ENCODE measurements at regions not wholly inside any gene's neighbourhood (a gene's known extent, or its start where the extent isn't known, plus 50 kb on each side); places are given as distances from the start of the nearest gene placed in this dataset.

- intact Hi-C loops (cut with DNase I, micrococcal nuclease): no loop called here
- H3K36me3 ChIP-seq (ENCODE audit: insufficient read depth, low read length): no peaks in the 10 kb centered on the region
- TF ChIP-seq CTCF (IDR thresholded peaks at IDR 0.05): no peak
- H3K4me1 ChIP-seq (ENCODE audit: insufficient read depth, low read length): no peaks in the 10 kb centered on the region
- H3K27me3 Mint-ChIP-seq: no peaks in the 10 kb centered on the region
- H3K9me3 ChIP-seq (ENCODE audit: control insufficient read depth in 1 of 2, insufficient read depth in 1 of 2, low read length in 2 of 2): peaks cover 0 to 9% of the 10 kb centered on the region in 2 experiments
- no peak for DNase-seq
- H3K4me3 ChIP-seq (ENCODE audit: low read length): no peak overlapping the region
- H3K27ac Mint-ChIP-seq: no peak overlapping the region
- H3K36me3 Mint-ChIP-seq (ENCODE audit: low read depth): no peaks in the 10 kb centered on the region
- ATAC-seq (ENCODE audit: poor library complexity): no peak
- ChIA-PET POLR2A (no interaction called here), CTCF (no interaction called here)
- H3K9me3 Mint-ChIP-seq: peaks cover 5% of the 10 kb centered on the region
- H3K4me1 Mint-ChIP-seq (ENCODE audit: low read depth): no peaks in the 10 kb centered on the region
- H3K27me3 ChIP-seq (ENCODE audit: control insufficient read depth in 1 of 2, insufficient read depth in 2 of 2, low read length in 2 of 2): no peaks in the 10 kb centered on the region
- H3K4me3 Mint-ChIP-seq: no peak overlapping the region
- no peak overlapping the region for H3K27ac ChIP-seq (ENCODE audit: low read depth in 1 of 2, low read length in 2 of 2)
Observed at GRCh38 chr12:22935501-22935900, 310.5 kb downstream of the ETNK1 start.

- H3K27ac ChIP-seq (ENCODE audit: low read depth in 1 of 2, low read length in 2 of 2): no peak overlapping the region
- no peak overlapping the region for H3K4me3 Mint-ChIP-seq
- ATAC-seq (ENCODE audit: poor library complexity): no peak
- H3K4me1 ChIP-seq (ENCODE audit: insufficient read depth, low read length): no peaks in the 10 kb centered on the region
- H3K27ac Mint-ChIP-seq: no peak overlapping the region
- H3K9me3 ChIP-seq (ENCODE audit: control insufficient read depth in 1 of 2, insufficient read depth in 1 of 2, low read length in 2 of 2): peaks cover 0 to 17% of the 10 kb centered on the region in 2 experiments
- H3K27me3 ChIP-seq (ENCODE audit: control insufficient read depth in 1 of 2, insufficient read depth in 2 of 2, low read length in 2 of 2): no peaks in the 10 kb centered on the region
- ChIA-PET POLR2A (no interaction called here), CTCF (no interaction called here)
- no peaks in the 10 kb centered on the region for H3K4me1 Mint-ChIP-seq (ENCODE audit: low read depth)
- peaks cover 7% of the 10 kb centered on the region for H3K9me3 Mint-ChIP-seq
- H3K4me3 ChIP-seq (ENCODE audit: low read length): no peak overlapping the region
- H3K36me3 Mint-ChIP-seq (ENCODE audit: low read depth): no peaks in the 10 kb centered on the region
- intact Hi-C loops (cut with DNase I, micrococcal nuclease): no loop called here
- no peaks in the 10 kb centered on the region for H3K36me3 ChIP-seq (ENCODE audit: insufficient read depth, low read length)
- TF ChIP-seq CTCF (IDR thresholded peaks at IDR 0.05): no peak
- DNase-seq: no peak
- no peaks in the 10 kb centered on the region for H3K27me3 Mint-ChIP-seq
Observed at GRCh38 chr12:22938323-22938722, 313.4 kb downstream of the ETNK1 start.

GRCh38 chr12:22951206-22951605 is 326.2 kb downstream of the ETNK1 start:
- Mint-ChIP-seq H3K4me1 (ENCODE audit: low read depth) (no peaks in the 10 kb centered on the region), H3K36me3 (ENCODE audit: low read depth) (no peaks in the 10 kb centered on the region), H3K27me3 (no peaks in the 10 kb centered on the region), H3K27ac (no peak overlapping the region), H3K9me3 (peaks cover 9% of the 10 kb centered on the region), H3K4me3 (no peak overlapping the region)
- ATAC-seq (ENCODE audit: poor library complexity): no peak
- no peaks in the 10 kb centered on the region for H3K4me1 ChIP-seq (ENCODE audit: insufficient read depth, low read length)
- intact Hi-C loops (cut with DNase I, micrococcal nuclease): no loop called here
- no peak overlapping the region for H3K4me3 ChIP-seq (ENCODE audit: low read length)
- peaks cover 0 to 16% of the 10 kb centered on the region in 2 experiments for H3K9me3 ChIP-seq (ENCODE audit: control insufficient read depth in 1 of 2, insufficient read depth in 1 of 2, low read length in 2 of 2)
- no peak for DNase-seq
- H3K27ac ChIP-seq (ENCODE audit: low read depth in 1 of 2, low read length in 2 of 2): no peak overlapping the region
- ChIA-PET POLR2A (no interaction called here), CTCF (no interaction called here)
- TF ChIP-seq CTCF (IDR thresholded peaks at IDR 0.05): no peak
- no peaks in the 10 kb centered on the region for H3K36me3 ChIP-seq (ENCODE audit: insufficient read depth, low read length)
- no peaks in the 10 kb centered on the region for H3K27me3 ChIP-seq (ENCODE audit: control insufficient read depth in 1 of 2, insufficient read depth in 2 of 2, low read length in 2 of 2)

All from CD4-positive, alpha-beta T cell (primary cell).